Testis (tissue), 2 donors: ENCODE measurements at regions not wholly inside any gene's neighbourhood (a gene's known extent, or its start where the extent isn't known, plus 50 kb on each side); places are given as distances from the start of the nearest gene placed in this dataset.
A peak's percentile ranks its signal among the peaks of the same experiment; 100 is the strongest.

ENCODE experiments used
- DNase-seq: peaks from one replicate; pipeline ENCODE4 v3.0.0-alpha.2; 2019
- H3K27ac ChIP-seq, 2 donors: fragments of 200-600 bp; sonication (generic); one replicate each; pipeline ENCODE4 v1.5.1; 2019
- H3K27me3 ChIP-seq: fragments of 200-600 bp; sonication (generic); one replicate; pipeline ENCODE4 v1.5.1; 2019
- H3K36me3 ChIP-seq: fragments of 200-600 bp; sonication (generic); one replicate; pipeline ENCODE4 v1.5.1; 2017; ENCODE audit warnings: low read depth; ENCODE audit errors: missing control alignments
- H3K4me1 ChIP-seq: fragments of 200-600 bp; sonication (generic); one replicate; pipeline ENCODE4 v1.5.1; 2019
- H3K4me3 ChIP-seq, 2 donors: fragments of 200-600 bp; sonication (generic); one replicate each; pipeline ENCODE4 v1.5.1; 2017 to 2019
- H3K9me3 ChIP-seq: fragments of 200-600 bp; sonication (generic); one replicate; pipeline ENCODE4 v1.5.1; 2017
- CTCF ChIP-seq, 3 experiments: fragments of 450-650 bp in 2 of 3; fragments of 200-600 bp in 1 of 3; sonication (generic) in 1 of 3; IDR thresholded peaks; one replicate each; pipeline ENCODE4 v1.5.1; 2016 to 2019; ENCODE audit warnings: antibody characterized with exemption in 3 of 3, mild to moderate bottlenecking in 2 of 3, moderate library complexity in 1 of 3
- POLR2A ChIP-seq: fragments of 450-650 bp; IDR thresholded peaks from one replicate; pipeline ENCODE4 v1.6.1; 2017; ENCODE audit warnings: antibody characterized with exemption, mild to moderate bottlenecking, moderate library complexity
- WGBS, 2 donors: methylation state at CpG; one replicate each; pipeline ENCODE4 v1.1.5; 2018; 5-methylcytosine and 5-hydroxymethylcytosine counted together
- intact Hi-C: fragments of 100-400 bp; cut with DNase I; formaldehyde crosslinking; loops from one replicate; pipeline ENCODE4 v1.15.1; 2023; ENCODE audit warnings: low total_unique reads

GRCh38 chr6:133644548-133644891, 244.4 kb upstream of the TCF21 start:
- 58 to 80% methylated on average over 4 of the region's 4 CpGs for WGBS, 2 donors
- H3K27ac ChIP-seq: no peak overlapping the region

GRCh38 chr6:133644892-133645619, 243.9 kb upstream of the TCF21 start:
- H3K27ac ChIP-seq: no peak overlapping the region
- H3K9me3 ChIP-seq: no peaks in the 10 kb centered on the region
- peaks cover 18% of the 10 kb centered on the region for H3K4me1 ChIP-seq
- no peaks in the 10 kb centered on the region for H3K27me3 ChIP-seq
- intact Hi-C loops: no loop called here
- 42 to 44% methylated on average over 5 of the region's 5 CpGs for WGBS, 2 donors
- TF ChIP-seq POLR2A (no peak), CTCF (IDR thresholded peaks at IDR 0.05) (no peak)
- H3K4me3 ChIP-seq: no peak overlapping the region
- H3K36me3 ChIP-seq: no peaks in the 10 kb centered on the region
- peak; percentile 61 for DNase-seq

More at GRCh38 chr6:133644548-133644891, 244.4 kb upstream of the TCF21 start:
- TF ChIP-seq POLR2A (no peak), CTCF (IDR thresholded peaks at IDR 0.05) (no peak)
- H3K4me1 ChIP-seq: peaks cover 18% of the 10 kb centered on the region
- intact Hi-C loops: no loop called here
- no peaks in the 10 kb centered on the region for H3K36me3 ChIP-seq
- no peak overlapping the region for H3K4me3 ChIP-seq
- no peaks in the 10 kb centered on the region for H3K9me3 ChIP-seq
- DNase-seq: no peak
- no peaks in the 10 kb centered on the region for H3K27me3 ChIP-seq

- 26 to 31% methylated on average over 4 of the region's 4 CpGs for WGBS, 2 donors
- H3K27ac ChIP-seq: no peak overlapping the region
- DNase-seq: peak; percentile 35
Observed at GRCh38 chr6:133645966-133646740, 242.8 kb upstream of the TCF21 start.

GRCh38 chr6:133648581-133648980, 240.3 kb upstream of the TCF21 start:
- 88 to 89% methylated on average over 2 of the region's 2 CpGs for WGBS, 2 donors
- peaks cover 18% of the 10 kb centered on the region for H3K4me1 ChIP-seq
- H3K4me3 ChIP-seq: no peak overlapping the region
- H3K27ac ChIP-seq: no peak overlapping the region
- DNase-seq: no peak
- H3K36me3 ChIP-seq: no peaks in the 10 kb centered on the region
- intact Hi-C loops: no loop called here
- no peaks in the 10 kb centered on the region for H3K27me3 ChIP-seq
- H3K9me3 ChIP-seq: no peaks in the 10 kb centered on the region
- TF ChIP-seq CTCF (IDR thresholded peaks at IDR 0.05) (no peak), POLR2A (no peak)

More at GRCh38 chr6:133645966-133646740, 242.8 kb upstream of the TCF21 start:
- Histone ChIP-seq H3K4me3 (no peak overlapping the region), H3K27me3 (no peaks in the 10 kb centered on the region), H3K4me1 (peaks cover 18% of the 10 kb centered on the region), H3K9me3 (no peaks in the 10 kb centered on the region), H3K36me3 (no peaks in the 10 kb centered on the region)
- no peak for TF ChIP-seq CTCF (IDR thresholded peaks at IDR 0.05)
- intact Hi-C loops: no loop called here
